ENCODE measurements at regions not wholly inside any gene's neighbourhood (a gene's known extent, or its start where the extent isn't known, plus 50 kb on each side); places are given as distances from the start of the nearest gene placed in this dataset.

DNA sequence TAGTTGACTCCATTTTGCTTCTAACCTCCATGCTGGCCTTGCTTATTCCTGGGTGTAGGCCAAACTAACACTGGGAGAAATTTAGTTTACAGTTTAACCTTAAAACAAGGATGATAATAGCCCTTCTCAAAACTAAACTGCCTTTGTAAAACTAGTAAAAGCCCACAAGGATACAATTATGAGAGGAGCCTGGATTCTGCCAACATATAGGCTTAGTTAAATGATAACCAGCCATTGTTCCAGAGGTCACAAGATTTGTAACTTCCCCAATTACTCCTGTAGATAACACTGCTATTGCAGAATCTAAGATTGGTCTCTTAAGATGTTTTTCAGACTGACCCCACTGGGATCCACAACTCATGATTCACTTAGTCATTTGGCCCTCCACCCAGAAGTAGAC, 2300.3 kb upstream of the C9orf72 start:
- Histone ChIP-seq H3K4me1 (no peaks in the 10 kb centered on the region), H3K27ac (no peak overlapping the region), H3K9me3 (no peaks in the 10 kb centered on the region), H3K4me3 (no peak overlapping the region), H3K27me3 (no peaks in the 10 kb centered on the region), H3K36me3 (no peaks in the 10 kb centered on the region)
- no peak for ATAC-seq
- DNase-seq, result no peak
- TF ChIP-seq, protein P1, sequence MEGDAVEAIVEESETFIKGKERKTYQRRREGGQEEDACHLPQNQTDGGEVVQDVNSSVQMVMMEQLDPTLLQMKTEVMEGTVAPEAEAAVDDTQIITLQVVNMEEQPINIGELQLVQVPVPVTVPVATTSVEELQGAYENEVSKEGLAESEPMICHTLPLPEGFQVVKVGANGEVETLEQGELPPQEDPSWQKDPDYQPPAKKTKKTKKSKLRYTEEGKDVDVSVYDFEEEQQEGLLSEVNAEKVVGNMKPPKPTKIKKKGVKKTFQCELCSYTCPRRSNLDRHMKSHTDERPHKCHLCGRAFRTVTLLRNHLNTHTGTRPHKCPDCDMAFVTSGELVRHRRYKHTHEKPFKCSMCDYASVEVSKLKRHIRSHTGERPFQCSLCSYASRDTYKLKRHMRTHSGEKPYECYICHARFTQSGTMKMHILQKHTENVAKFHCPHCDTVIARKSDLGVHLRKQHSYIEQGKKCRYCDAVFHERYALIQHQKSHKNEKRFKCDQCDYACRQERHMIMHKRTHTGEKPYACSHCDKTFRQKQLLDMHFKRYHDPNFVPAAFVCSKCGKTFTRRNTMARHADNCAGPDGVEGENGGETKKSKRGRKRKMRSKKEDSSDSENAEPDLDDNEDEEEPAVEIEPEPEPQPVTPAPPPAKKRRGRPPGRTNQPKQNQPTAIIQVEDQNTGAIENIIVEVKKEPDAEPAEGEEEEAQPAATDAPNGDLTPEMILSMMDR (IDR thresholded peaks at IDR 0.05), result no peak
- no peak for TF ChIP-seq POLR2A (IDR thresholded peaks at IDR 0.05)
- intact Hi-C loops (cut with DNase I), result no loop called here

DNA sequence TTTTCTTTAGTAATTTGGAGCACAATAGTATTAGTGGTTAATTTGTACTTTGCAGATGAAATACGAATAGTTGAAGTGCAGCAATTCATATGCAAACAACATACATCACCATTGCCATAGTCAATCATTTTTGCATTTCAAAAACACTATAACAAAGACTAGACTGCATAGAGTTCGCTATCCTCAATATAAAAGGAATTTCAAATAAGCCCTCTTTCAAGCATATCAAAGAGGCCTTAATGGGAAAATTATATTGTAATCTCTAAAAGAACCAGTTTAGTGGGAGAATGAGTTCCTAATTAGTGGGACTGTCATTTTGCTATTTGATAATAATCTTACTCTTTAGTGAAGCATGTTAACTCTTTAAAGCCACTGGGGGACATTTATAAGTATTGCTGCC, 2302.3 kb upstream of the C9orf72 start:
- Histone ChIP-seq H3K4me3 (no peak overlapping the region), H3K27me3 (no peaks in the 10 kb centered on the region), H3K9me3 (no peaks in the 10 kb centered on the region), H3K27ac (no peak overlapping the region), H3K36me3 (no peaks in the 10 kb centered on the region), H3K4me1 (no peaks in the 10 kb centered on the region)
- intact Hi-C loops (cut with DNase I), result no loop called here
- WGBS (ENCODE audit: insufficient coverage, low coverage, low lambda C conversion rate, missing lambda C conversion rate), result 41% methylated on average over 2 of the region's 2 CpGs
- TF ChIP-seq POLR2A (IDR thresholded peaks at IDR 0.05), result no peak
- TF ChIP-seq, protein P1 (IDR thresholded peaks at IDR 0.05), result no peak
- DNase-seq, result no peak
- ATAC-seq, result no peak

DNA sequence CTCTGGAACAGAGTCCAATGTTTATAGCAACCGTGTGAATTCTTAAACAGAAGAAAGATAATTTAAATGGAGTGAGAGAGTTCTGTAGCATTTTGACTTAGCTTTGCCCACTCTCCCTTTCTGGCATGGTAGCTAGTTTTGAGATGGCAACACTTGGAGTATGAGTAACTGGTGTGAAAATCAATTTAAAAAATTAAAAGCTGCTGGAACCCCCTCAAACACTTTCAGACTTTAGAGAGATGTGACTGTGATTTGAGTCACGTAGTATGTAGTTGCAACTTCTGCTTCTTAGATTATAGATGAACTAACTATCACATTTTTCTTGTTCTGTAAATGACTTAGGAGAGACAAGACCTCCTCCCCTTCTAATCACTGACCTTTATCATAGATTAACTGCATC, 2309.5 kb upstream of the C9orf72 start:
- 38% methylated on average over 2 of the region's 2 CpGs for WGBS (ENCODE audit: insufficient coverage, low coverage, low lambda C conversion rate, missing lambda C conversion rate)
- TF ChIP-seq, protein P1 (IDR thresholded peaks at IDR 0.05), result no peak
- TF ChIP-seq POLR2A (IDR thresholded peaks at IDR 0.05), result no peak
- H3K4me3 ChIP-seq, result no peak overlapping the region
- no peaks in the 10 kb centered on the region for H3K27me3 ChIP-seq
- no peaks in the 10 kb centered on the region for H3K36me3 ChIP-seq
- no peak overlapping the region for H3K27ac ChIP-seq
- no peak for ATAC-seq
- no peaks in the 10 kb centered on the region for H3K9me3 ChIP-seq
- intact Hi-C loops (cut with DNase I), result no loop called here
- no peaks in the 10 kb centered on the region for H3K4me1 ChIP-seq
- no peak for DNase-seq

DNA sequence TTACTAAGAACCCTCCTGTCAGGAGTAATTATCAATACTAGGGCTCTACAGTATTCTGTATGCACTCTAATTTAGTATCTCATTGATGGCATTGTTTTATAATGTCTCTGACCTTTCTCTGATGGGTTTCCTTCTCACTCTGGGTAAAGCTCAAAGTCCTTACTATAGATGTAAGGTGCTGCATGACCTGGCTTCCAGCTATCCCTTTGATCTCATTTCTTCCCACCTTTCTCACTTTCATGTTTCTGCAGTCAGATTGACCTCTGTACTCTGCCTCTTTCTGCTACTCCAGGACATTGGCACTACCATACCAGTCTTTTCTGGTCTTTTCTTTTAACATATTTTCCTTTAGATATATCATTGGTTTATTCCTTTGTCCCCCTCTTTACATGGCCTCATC, 2332.8 kb upstream of the C9orf72 start:
- H3K9me3 ChIP-seq, result no peaks in the 10 kb centered on the region
- H3K36me3 ChIP-seq, result no peaks in the 10 kb centered on the region
- TF ChIP-seq, protein P1 (IDR thresholded peaks at IDR 0.05), result no peak
- no peak for TF ChIP-seq POLR2A (IDR thresholded peaks at IDR 0.05)
- no peaks in the 10 kb centered on the region for H3K4me1 ChIP-seq
- no peak overlapping the region for H3K27ac ChIP-seq
- DNase-seq, result no peak
- intact Hi-C loops (cut with DNase I), result no loop called here
- no peak for ATAC-seq
- no peak overlapping the region for H3K4me3 ChIP-seq
- H3K27me3 ChIP-seq, result no peaks in the 10 kb centered on the region

DNA sequence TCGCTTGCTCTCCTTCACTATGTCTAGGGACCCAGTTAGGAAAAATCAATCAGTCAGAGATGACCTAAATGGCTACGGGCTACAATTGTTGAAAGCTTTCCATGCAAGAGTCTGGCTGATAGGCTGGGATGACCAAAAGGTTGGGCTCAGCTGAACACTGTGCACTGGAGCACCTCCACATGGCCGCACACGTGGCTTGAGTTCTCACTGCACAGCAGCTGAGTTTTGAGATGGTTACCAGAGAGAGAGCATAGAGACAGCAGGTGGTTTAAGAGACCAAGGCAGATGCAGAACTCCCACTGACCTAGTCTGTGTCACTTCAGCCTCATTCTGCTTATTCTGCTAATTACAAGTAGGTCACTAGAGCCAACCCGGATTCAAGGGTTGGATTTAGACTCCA, 2354.8 kb upstream of the C9orf72 start:
- no peak overlapping the region for H3K27ac ChIP-seq
- no peaks in the 10 kb centered on the region for H3K36me3 ChIP-seq
- no peak for TF ChIP-seq POLR2A (IDR thresholded peaks at IDR 0.05)
- TF ChIP-seq, protein P1 (IDR thresholded peaks at IDR 0.05), result no peak
- WGBS (ENCODE audit: insufficient coverage, low coverage, low lambda C conversion rate, missing lambda C conversion rate), result 51% methylated on average over 5 of the region's 5 CpGs
- no peaks in the 10 kb centered on the region for H3K9me3 ChIP-seq
- intact Hi-C loops (cut with DNase I), result no loop called here
- H3K4me3 ChIP-seq, result no peak overlapping the region
- DNase-seq, result no peak
- H3K27me3 ChIP-seq, result no peaks in the 10 kb centered on the region
- no peaks in the 10 kb centered on the region for H3K4me1 ChIP-seq
- ATAC-seq, result no peak

Data from right lobe of liver (tissue), 6 donors.